KMS-11 (cell line): ENCODE measurements at regions not wholly inside any gene's neighbourhood (a gene's known extent, or its start where the extent isn't known, plus 50 kb on each side); places are given as distances from the start of the nearest gene placed in this dataset.

Experiments
- H2AFZ ChIP-seq: fragments of 200-600 bp; sonication (generic); 2 replicates; pipeline ENCODE4 v1.6.1; 2016; ENCODE audit warnings: antibody characterized with exemption, mixed run types, low read depth
- H3K27ac ChIP-seq: fragments of 200-600 bp; sonication (generic); 2 replicates; pipeline ENCODE4 v1.6.1; 2016; ENCODE audit warnings: mild to moderate bottlenecking, mixed run types
- H3K27me3 ChIP-seq: fragments of 200-600 bp; sonication (generic); 2 replicates; pipeline ENCODE4 v1.6.1; 2017; ENCODE audit warnings: mild to moderate bottlenecking, low read depth, mixed run types, moderate library complexity; ENCODE audit not compliant: insufficient read depth
- H3K36me3 ChIP-seq: fragments of 200-600 bp; sonication (generic); 2 replicates; pipeline ENCODE4 v1.6.1; 2017; ENCODE audit warnings: mild to moderate bottlenecking, mixed run types; ENCODE audit not compliant: insufficient read depth
- H3K4me1 ChIP-seq: fragments of 200-600 bp; sonication (generic); 2 replicates; pipeline ENCODE4 v1.6.1; 2016; ENCODE audit warnings: mild to moderate bottlenecking, low read depth, mixed run types; ENCODE audit not compliant: poor library complexity, severe bottlenecking
- H3K4me2 ChIP-seq: fragments of 200-600 bp; sonication (generic); 2 replicates; pipeline ENCODE4 v1.7.0; 2016; ENCODE audit warnings: mild to moderate bottlenecking, mixed run types
- H3K4me3 ChIP-seq: fragments of 200-600 bp; sonication (generic); IDR thresholded peaks from 2 replicates; pipeline ENCODE4 v1.6.1; 2017; ENCODE audit warnings: low read depth, low read length, mixed read lengths; ENCODE audit not compliant: insufficient read depth
- H3K79me2 ChIP-seq: fragments of 200-600 bp; sonication (generic); 2 replicates; pipeline ENCODE4 v1.6.1; 2016; ENCODE audit warnings: low read depth, mixed run types; ENCODE audit not compliant: insufficient read depth
- H3K9ac ChIP-seq: fragments of 200-600 bp; sonication (generic); 2 replicates; pipeline ENCODE4 v1.6.1; 2016; ENCODE audit warnings: mild to moderate bottlenecking, mixed run types
- H4K20me1 ChIP-seq: fragments of 200-600 bp; sonication (generic); 2 replicates; pipeline ENCODE4 v1.6.1; 2016; ENCODE audit warnings: mild to moderate bottlenecking, mixed run types; ENCODE audit not compliant: insufficient read depth
- TF ChIP-seq, protein P1 (sequence below): fragments of 200-600 bp; sonication (generic); conservative IDR thresholded peaks from 2 replicates; pipeline ENCODE4 v1.6.1; 2017; ENCODE audit warnings: low read depth, mild to moderate bottlenecking, antibody characterized with exemption, low read length, moderate library complexity, mixed read lengths

DNA sequence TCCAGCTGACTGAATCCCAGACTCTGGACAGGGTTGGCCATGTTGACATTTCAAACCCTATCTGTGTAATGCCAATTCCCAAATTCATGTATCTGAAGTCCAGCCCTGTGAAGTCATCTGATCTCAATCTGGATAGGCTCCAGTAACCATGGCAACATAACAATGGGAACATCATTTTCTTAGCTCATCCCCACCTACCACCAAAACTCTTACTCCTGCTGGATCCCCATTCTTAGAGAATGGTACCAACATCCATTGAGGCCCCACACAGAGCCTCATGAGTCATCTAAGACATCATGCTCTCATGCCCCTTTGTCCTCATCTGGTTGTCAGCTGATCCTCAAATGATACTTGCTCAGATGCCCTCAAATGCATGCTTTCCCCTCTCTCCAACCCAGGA lies 58.9 kb upstream of the TEX51 start:
- no peak overlapping the region for H3K4me3 ChIP-seq
- H3K4me1 ChIP-seq = no peaks in the 10 kb centered on the region
- no peaks in the 10 kb centered on the region for H3K79me2 ChIP-seq
- TF ChIP-seq, protein P1, sequence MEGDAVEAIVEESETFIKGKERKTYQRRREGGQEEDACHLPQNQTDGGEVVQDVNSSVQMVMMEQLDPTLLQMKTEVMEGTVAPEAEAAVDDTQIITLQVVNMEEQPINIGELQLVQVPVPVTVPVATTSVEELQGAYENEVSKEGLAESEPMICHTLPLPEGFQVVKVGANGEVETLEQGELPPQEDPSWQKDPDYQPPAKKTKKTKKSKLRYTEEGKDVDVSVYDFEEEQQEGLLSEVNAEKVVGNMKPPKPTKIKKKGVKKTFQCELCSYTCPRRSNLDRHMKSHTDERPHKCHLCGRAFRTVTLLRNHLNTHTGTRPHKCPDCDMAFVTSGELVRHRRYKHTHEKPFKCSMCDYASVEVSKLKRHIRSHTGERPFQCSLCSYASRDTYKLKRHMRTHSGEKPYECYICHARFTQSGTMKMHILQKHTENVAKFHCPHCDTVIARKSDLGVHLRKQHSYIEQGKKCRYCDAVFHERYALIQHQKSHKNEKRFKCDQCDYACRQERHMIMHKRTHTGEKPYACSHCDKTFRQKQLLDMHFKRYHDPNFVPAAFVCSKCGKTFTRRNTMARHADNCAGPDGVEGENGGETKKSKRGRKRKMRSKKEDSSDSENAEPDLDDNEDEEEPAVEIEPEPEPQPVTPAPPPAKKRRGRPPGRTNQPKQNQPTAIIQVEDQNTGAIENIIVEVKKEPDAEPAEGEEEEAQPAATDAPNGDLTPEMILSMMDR = no peak
- H3K27ac ChIP-seq = no peak overlapping the region
- no peak overlapping the region for H3K4me2 ChIP-seq
- H3K36me3 ChIP-seq = no peaks in the 10 kb centered on the region
- H3K27me3 ChIP-seq = no peaks in the 10 kb centered on the region
- no peaks in the 10 kb centered on the region for H4K20me1 ChIP-seq
- H2AFZ ChIP-seq = no peak overlapping the region
- H3K9ac ChIP-seq = no peak overlapping the region

DNA sequence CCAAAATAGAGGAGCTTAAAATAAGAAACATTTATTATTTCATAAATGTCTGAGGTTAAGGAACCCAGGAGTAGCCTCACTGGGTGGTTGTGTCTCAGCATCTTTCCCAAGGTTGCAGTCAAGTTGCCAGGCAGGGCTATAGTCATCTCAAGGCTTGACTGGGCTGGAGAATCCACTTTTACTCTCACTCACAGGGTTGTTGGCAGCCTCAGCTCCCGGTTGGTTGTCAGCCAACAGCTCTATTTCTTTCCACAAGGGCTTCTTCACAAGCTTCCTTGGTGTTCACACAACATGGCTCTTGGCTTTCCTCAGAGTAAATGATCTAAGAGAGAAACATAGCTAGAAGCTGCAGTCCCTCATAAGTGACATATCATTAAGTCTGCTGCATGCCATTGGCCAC lies 55.6 kb upstream of the TEX51 start:
- Histone ChIP-seq H3K27ac (no peak overlapping the region), H2AFZ (no peak overlapping the region), H3K4me3 (no peak overlapping the region), H3K4me2 (no peak overlapping the region), H3K9ac (no peak overlapping the region), H4K20me1 (no peaks in the 10 kb centered on the region), H3K79me2 (no peaks in the 10 kb centered on the region), H3K4me1 (no peaks in the 10 kb centered on the region), H3K36me3 (no peaks in the 10 kb centered on the region), H3K27me3 (no peaks in the 10 kb centered on the region)
- TF ChIP-seq, protein P1 = no peak

DNA sequence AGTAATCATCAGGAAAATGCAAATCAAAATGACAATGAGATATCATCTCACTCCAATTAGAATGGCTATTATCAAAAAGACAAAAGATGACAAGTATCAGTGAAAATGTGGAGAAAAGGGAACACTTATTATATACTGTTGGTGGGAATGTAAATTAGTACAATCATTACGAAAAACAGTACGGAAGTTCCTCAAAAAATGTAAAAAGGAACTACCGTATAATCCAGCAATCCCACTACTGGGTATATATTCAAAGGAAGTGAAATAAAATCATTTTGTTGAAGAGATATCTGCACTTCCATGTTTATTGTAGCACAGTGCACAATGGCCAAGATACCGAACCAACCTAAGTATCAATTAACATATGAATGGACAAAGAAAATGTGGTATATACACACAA lies 52.4 kb upstream of the TEX51 start:
- Histone ChIP-seq H3K27me3 (no peaks in the 10 kb centered on the region), H2AFZ (no peak overlapping the region), H3K9ac (no peak overlapping the region), H3K36me3 (no peaks in the 10 kb centered on the region), H3K4me3 (no peak overlapping the region), H3K4me1 (no peaks in the 10 kb centered on the region), H3K27ac (no peak overlapping the region), H3K79me2 (no peaks in the 10 kb centered on the region), H3K4me2 (no peak overlapping the region), H4K20me1 (no peaks in the 10 kb centered on the region)
- TF ChIP-seq, protein P1 = no peak
